ENCODE measurements at regions not wholly inside any gene's neighbourhood (a gene's known extent, or its start where the extent isn't known, plus 50 kb on each side); places are given as distances from the start of the nearest gene placed in this dataset.

GRCh38 chr15:25985165-25985564 is 122.0 kb upstream of the ATP10A start:
- no peak for ATAC-seq
- no peak for DNase-seq
- TF ChIP-seq, protein P1, sequence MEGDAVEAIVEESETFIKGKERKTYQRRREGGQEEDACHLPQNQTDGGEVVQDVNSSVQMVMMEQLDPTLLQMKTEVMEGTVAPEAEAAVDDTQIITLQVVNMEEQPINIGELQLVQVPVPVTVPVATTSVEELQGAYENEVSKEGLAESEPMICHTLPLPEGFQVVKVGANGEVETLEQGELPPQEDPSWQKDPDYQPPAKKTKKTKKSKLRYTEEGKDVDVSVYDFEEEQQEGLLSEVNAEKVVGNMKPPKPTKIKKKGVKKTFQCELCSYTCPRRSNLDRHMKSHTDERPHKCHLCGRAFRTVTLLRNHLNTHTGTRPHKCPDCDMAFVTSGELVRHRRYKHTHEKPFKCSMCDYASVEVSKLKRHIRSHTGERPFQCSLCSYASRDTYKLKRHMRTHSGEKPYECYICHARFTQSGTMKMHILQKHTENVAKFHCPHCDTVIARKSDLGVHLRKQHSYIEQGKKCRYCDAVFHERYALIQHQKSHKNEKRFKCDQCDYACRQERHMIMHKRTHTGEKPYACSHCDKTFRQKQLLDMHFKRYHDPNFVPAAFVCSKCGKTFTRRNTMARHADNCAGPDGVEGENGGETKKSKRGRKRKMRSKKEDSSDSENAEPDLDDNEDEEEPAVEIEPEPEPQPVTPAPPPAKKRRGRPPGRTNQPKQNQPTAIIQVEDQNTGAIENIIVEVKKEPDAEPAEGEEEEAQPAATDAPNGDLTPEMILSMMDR (IDR thresholded peaks at IDR 0.05) = no peak
- Histone ChIP-seq H3K4me1 (no peaks in the 10 kb centered on the region), H3K36me3 (ENCODE audit: insufficient read depth in 1 of 2, low read depth in 1 of 2) (no peaks in the 10 kb centered on the region), H3K27ac (no peak overlapping the region), H3K27me3 (ENCODE audit: insufficient read depth in 3 of 3, low read length in 2 of 3) (no peaks in the 10 kb centered on the region), H3K4me3 (no peak overlapping the region), H3K9me3 (no peaks in the 10 kb centered on the region)
- 36 to 40% (median 38%) methylated on average over 4 of the region's 4 CpGs for WGBS, 3 donors
- intact Hi-C loops (cut with DNase I) = no loop called here

GRCh38 chr15:25982736-25983135 is 119.6 kb upstream of the ATP10A start:
- intact Hi-C loops (cut with DNase I) = no loop called here
- 70 to 75% (median 73%) methylated on average over 6 of the region's 6 CpGs for whole genome bisulfite sequencing, 3 donors
- no peaks in the 10 kb centered on the region for H3K9me3 ChIP-seq
- DNase-seq (no peak), ATAC-seq (no peak)
- no peaks in the 10 kb centered on the region for H3K4me1 ChIP-seq
- no peaks in the 10 kb centered on the region for H3K36me3 ChIP-seq (ENCODE audit: insufficient read depth in 1 of 2, low read depth in 1 of 2)
- no peak overlapping the region for H3K4me3 ChIP-seq
- H3K27ac ChIP-seq = no peak overlapping the region
- H3K27me3 ChIP-seq (ENCODE audit: insufficient read depth in 3 of 3, low read length in 2 of 3) = no peaks in the 10 kb centered on the region
- TF ChIP-seq, protein P1 (IDR thresholded peaks at IDR 0.05) = no peak

- WGBS, 3 donors = 43 to 50% (median 49%) methylated on average over 3 of the region's 3 CpGs
- no peak overlapping the region for H3K27ac ChIP-seq
- H3K4me3 ChIP-seq = no peak overlapping the region
- H3K27me3 ChIP-seq (ENCODE audit: insufficient read depth in 3 of 3, low read length in 2 of 3) = no peaks in the 10 kb centered on the region
- no peaks in the 10 kb centered on the region for H3K4me1 ChIP-seq
- intact Hi-C loops (cut with DNase I) = no loop called here
- no peak for ATAC-seq
- TF ChIP-seq, protein P1 (IDR thresholded peaks at IDR 0.05) = no peak
- no peaks in the 10 kb centered on the region for H3K36me3 ChIP-seq (ENCODE audit: insufficient read depth in 1 of 2, low read depth in 1 of 2)
- no peak for DNase-seq
- H3K9me3 ChIP-seq = no peaks in the 10 kb centered on the region
Measured at GRCh38 chr15:25981114-25981513, 118.0 kb upstream of the ATP10A start.

- DNase-seq (no peak), ATAC-seq (no peak)
- 74 to 83% (median 77%) methylated on average over 4 of the region's 4 CpGs for WGBS, 3 donors
- Histone ChIP-seq H3K27ac (no peak overlapping the region), H3K36me3 (ENCODE audit: insufficient read depth in 1 of 2, low read depth in 1 of 2) (no peaks in the 10 kb centered on the region), H3K4me1 (no peaks in the 10 kb centered on the region), H3K9me3 (no peaks in the 10 kb centered on the region), H3K27me3 (ENCODE audit: insufficient read depth in 3 of 3, low read length in 2 of 3) (peaks cover 0 to 3% (median 0%) of the 10 kb centered on the region in 3 donors), H3K4me3 (no peak overlapping the region)
- TF ChIP-seq, protein P1 (IDR thresholded peaks at IDR 0.05) = no peak
- intact Hi-C loops (cut with DNase I) = no loop called here
Measured at GRCh38 chr15:25972141-25972675, 109.1 kb upstream of the ATP10A start.

GRCh38 chr15:25971053-25971452 is 107.9 kb upstream of the ATP10A start:
- WGBS, 3 donors = 13 to 29% (median 17%) methylated on average over 6 of the region's 6 CpGs
- Histone ChIP-seq H3K4me1 (no peaks in the 10 kb centered on the region), H3K36me3 (ENCODE audit: insufficient read depth in 1 of 2, low read depth in 1 of 2) (no peaks in the 10 kb centered on the region), H3K27me3 (ENCODE audit: insufficient read depth in 3 of 3, low read length in 2 of 3) (peaks cover 0 to 3% (median 0%) of the 10 kb centered on the region in 3 donors), H3K27ac (no peak overlapping the region), H3K9me3 (no peaks in the 10 kb centered on the region), H3K4me3 (no peak overlapping the region)
- intact Hi-C loops (cut with DNase I) = no loop called here
- ATAC-seq (peak in 1 of 4 donors; percentile 49), DNase-seq (no peak)
- TF ChIP-seq, protein P1 (IDR thresholded peaks at IDR 0.05) = no peak

Measured in psoas muscle (tissue), 7 donors.